Suprapubic skin (tissue), 3 donors: ENCODE measurements at regions not wholly inside any gene's neighbourhood (a gene's known extent, or its start where the extent isn't known, plus 50 kb on each side); places are given as distances from the start of the nearest gene placed in this dataset.

Experiments
- EP300 ChIP-seq: sonication (generic); formaldehyde crosslinking; IDR thresholded peaks from one replicate; pipeline ENCODE4 v1.6.1; 2017; ENCODE audit warnings: antibody characterized with exemption
- POLR2A ChIP-seq, 2 donors: fragments of 450-650 bp; IDR thresholded peaks; one replicate each; pipeline ENCODE4 v1.6.1; 2017; ENCODE audit warnings: antibody characterized with exemption in 2 of 2, mild to moderate bottlenecking in 2 of 2, moderate library complexity in 2 of 2
- TF ChIP-seq, protein P1 (sequence below), 2 donors: fragments of 200-600 bp in 1 of 2; fragments of 450-650 bp in 1 of 2; sonication (generic) in 1 of 2; IDR thresholded peaks; one replicate each; pipeline ENCODE4 v1.5.1; 2016 to 2019; ENCODE audit warnings: antibody characterized with exemption in 2 of 2, mild to moderate bottlenecking in 1 of 2, moderate library complexity in 1 of 2

DNA sequence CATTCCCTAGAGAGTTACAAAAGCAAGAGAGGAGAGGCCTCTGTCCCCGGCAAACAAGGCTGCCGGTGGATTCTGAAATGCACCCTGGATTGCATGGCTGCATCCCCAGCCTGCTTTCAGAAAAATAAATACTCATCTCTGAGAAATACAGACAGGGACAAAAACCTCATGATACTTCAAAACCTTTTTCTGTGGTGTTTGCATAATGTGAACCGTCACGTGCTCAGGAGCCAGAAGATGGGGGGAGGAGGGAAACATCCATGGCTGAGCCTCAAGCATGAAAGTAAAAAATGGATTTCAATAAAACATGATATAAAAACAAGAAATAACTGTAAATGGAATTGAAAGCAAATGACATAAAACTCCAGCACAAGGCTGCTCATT is 198.5 kb upstream of the NCAM1 start:
- no peak for TF ChIP-seq POLR2A (IDR thresholded peaks at IDR 0.05)
- TF ChIP-seq EP300, result no peak
- TF ChIP-seq, protein P1, sequence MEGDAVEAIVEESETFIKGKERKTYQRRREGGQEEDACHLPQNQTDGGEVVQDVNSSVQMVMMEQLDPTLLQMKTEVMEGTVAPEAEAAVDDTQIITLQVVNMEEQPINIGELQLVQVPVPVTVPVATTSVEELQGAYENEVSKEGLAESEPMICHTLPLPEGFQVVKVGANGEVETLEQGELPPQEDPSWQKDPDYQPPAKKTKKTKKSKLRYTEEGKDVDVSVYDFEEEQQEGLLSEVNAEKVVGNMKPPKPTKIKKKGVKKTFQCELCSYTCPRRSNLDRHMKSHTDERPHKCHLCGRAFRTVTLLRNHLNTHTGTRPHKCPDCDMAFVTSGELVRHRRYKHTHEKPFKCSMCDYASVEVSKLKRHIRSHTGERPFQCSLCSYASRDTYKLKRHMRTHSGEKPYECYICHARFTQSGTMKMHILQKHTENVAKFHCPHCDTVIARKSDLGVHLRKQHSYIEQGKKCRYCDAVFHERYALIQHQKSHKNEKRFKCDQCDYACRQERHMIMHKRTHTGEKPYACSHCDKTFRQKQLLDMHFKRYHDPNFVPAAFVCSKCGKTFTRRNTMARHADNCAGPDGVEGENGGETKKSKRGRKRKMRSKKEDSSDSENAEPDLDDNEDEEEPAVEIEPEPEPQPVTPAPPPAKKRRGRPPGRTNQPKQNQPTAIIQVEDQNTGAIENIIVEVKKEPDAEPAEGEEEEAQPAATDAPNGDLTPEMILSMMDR (IDR thresholded peaks at IDR 0.05), result no peak
